ENCODE measurements at regions not wholly inside any gene's neighbourhood (a gene's known extent, or its start where the extent isn't known, plus 50 kb on each side); places are given as distances from the start of the nearest gene placed in this dataset.

- H3K4me1 ChIP-seq (ENCODE audit: control insufficient read depth in 1 of 2, insufficient read depth in 2 of 2, low read length in 2 of 2), result peaks cover 0 to 28% of the 10 kb centered on the region in 2 experiments; a peak in 2 of 4 replicates
- DNase-seq (ENCODE audit: low read depth, low spot score) (no peak), ATAC-seq (no peak)
- TF ChIP-seq ZBTB33 (IDR thresholded peaks at IDR 0.05; ENCODE audit: extremely low read depth, insufficient replicate concordance, low read length), result no peak
- no peak for TF ChIP-seq ELF1 (IDR thresholded peaks at IDR 0.05; ENCODE audit: borderline replicate concordance, low read depth)
- no peak for TF ChIP-seq ATF3 (IDR thresholded peaks at IDR 0.05)
- no peak for TF ChIP-seq CTCF (IDR thresholded peaks at IDR 0.05 in 2 of 3, conservative IDR thresholded peaks at IDR 0.05 in 1 of 3; ENCODE audit: borderline replicate concordance in 1 of 3, insufficient read depth in 1 of 3, low read depth in 2 of 3, low read length in 2 of 3)
- no peak for TF ChIP-seq CBX3 (IDR thresholded peaks at IDR 0.05; ENCODE audit: low read depth)
- no peak for TF ChIP-seq EGR1 (IDR thresholded peaks at IDR 0.05; ENCODE audit: low read depth)
- no peak for TF ChIP-seq MAX (IDR thresholded peaks at IDR 0.05)
- no peak for TF ChIP-seq RAD21 (IDR thresholded peaks at IDR 0.05; ENCODE audit: low read depth)
- no peak for TF ChIP-seq FOSL1 (IDR thresholded peaks at IDR 0.05; ENCODE audit: low read depth)
- TF ChIP-seq ZFX (IDR thresholded peaks at IDR 0.05), result no peak
- TF ChIP-seq EZH2phosphoT487 (IDR thresholded peaks at IDR 0.05; ENCODE audit: borderline replicate concordance), result no peak
- no peak for TF ChIP-seq CEBPB (IDR thresholded peaks at IDR 0.05; ENCODE audit: low read depth)
- TF ChIP-seq JUND (IDR thresholded peaks at IDR 0.05), result no peak
- no peak for TF ChIP-seq TCF7L2 (IDR thresholded peaks at IDR 0.05; ENCODE audit: borderline replicate concordance, extremely low read depth, insufficient read depth, insufficient read length)
- no peak for TF ChIP-seq REST (IDR thresholded peaks at IDR 0.05; ENCODE audit: low read depth)
- no peak for TF ChIP-seq POLR2AphosphoS5 (IDR thresholded peaks at IDR 0.05; ENCODE audit: low read depth, low read length)
- TF ChIP-seq SP1 (IDR thresholded peaks at IDR 0.05; ENCODE audit: low read depth), result no peak
- TF ChIP-seq YY1 (IDR thresholded peaks at IDR 0.05; ENCODE audit: extremely low read depth, insufficient replicate concordance, low read depth, low read length), result no peak
- no peak for TF ChIP-seq EZH2 (IDR thresholded peaks at IDR 0.05)
- ChIA-PET POLR2A (no interaction called here), CTCF (no interaction called here), RAD21 (ENCODE audit: low non-redundant PET in 1 of 2, low total read pairs in 2 of 2, uncharacterized antibody in 2 of 2, unreplicated experiment in 2 of 2) (no interaction called here)
- no peaks in the 10 kb centered on the region for H3K79me2 ChIP-seq (ENCODE audit: insufficient read depth, low read length)
- H2AFZ ChIP-seq (ENCODE audit: low read depth, low read length, poor library complexity, severe bottlenecking), result peak overlapping the region; percentile 38
- no peak overlapping the region for H3K4me2 ChIP-seq (ENCODE audit: low read length)
- H3K9me2 ChIP-seq (ENCODE audit: insufficient read depth), result no peaks in the 10 kb centered on the region
- no peak overlapping the region for H3K27ac ChIP-seq (ENCODE audit: low read depth, low read length)
- H4K20me1 ChIP-seq (ENCODE audit: insufficient read depth), result no peaks in the 10 kb centered on the region
- intact Hi-C loops (cut with micrococcal nuclease), result no loop called here
- H3K9ac ChIP-seq (ENCODE audit: low read length), result no peak overlapping the region
- H3K4me3 ChIP-seq (replicated peaks in 1 of 2; ENCODE audit: low read depth in 1 of 2, low read length in 2 of 2), result no peak overlapping the region
- no peaks in the 10 kb centered on the region for H3K27me3 ChIP-seq (ENCODE audit: insufficient read depth, low read length)
- no TSS peak for BruUV-seq (replicated peaks)
- no peaks in the 10 kb centered on the region for H3K36me3 ChIP-seq (ENCODE audit: control insufficient read depth in 1 of 2, insufficient read depth in 2 of 2, low read length in 2 of 2)
- H3K9me3 ChIP-seq (ENCODE audit: control insufficient read depth in 1 of 2, insufficient read depth in 1 of 2, low read depth in 1 of 2, low read length in 2 of 2), result no peaks in the 10 kb centered on the region
Observed at GRCh38 chr3:102297072-102297658, 137.7 kb upstream of the ZPLD1 start.

All from HCT116 (cell line).